H54 (cell line): ENCODE measurements at regions not wholly inside any gene's neighbourhood (a gene's known extent, or its start where the extent isn't known, plus 50 kb on each side); places are given as distances from the start of the nearest gene placed in this dataset.

Experiments
- DNase-seq: peaks from one replicate; pipeline ENCODE4 v3.0.0; 2011; ENCODE audit warnings: low spot score, mixed read lengths; ENCODE audit not compliant: insufficient read length
- FAIRE-seq: peaks from 3 replicates; lab custom pipeline; 2011; peaks lifted over from hg19 to GRCh38; lab: Jason Lieb, UNC
- POLR2A ChIP-seq: IDR thresholded peaks from 2 replicates; pipeline ENCODE4 v1.6.1; 2011; ENCODE audit warnings: low read depth, mild to moderate bottlenecking, low read length

- DNase-seq (no peak), FAIRE-seq (no peak)
- TF ChIP-seq POLR2A = no peak
Observed at GRCh38 chr14:51145246-51145645, 50.3 kb upstream of the TRIM9 start.

- DNase-seq (no peak), FAIRE-seq (no peak)
- TF ChIP-seq POLR2A = no peak
Observed at GRCh38 chr14:51147183-51147582, 52.3 kb upstream of the TRIM9 start.

- no peak for TF ChIP-seq POLR2A
- FAIRE-seq (no peak), DNase-seq (no peak)
Observed at GRCh38 chr14:51155326-51155725, 60.4 kb upstream of the TRIM9 start.

GRCh38 chr14:51157012-51157411 is 62.1 kb upstream of the TRIM9 start:
- DNase-seq (peak; percentile 2), FAIRE-seq (peak; percentile 43)
- no peak for TF ChIP-seq POLR2A

- FAIRE-seq (no peak), DNase-seq (no peak)
- TF ChIP-seq POLR2A = no peak
Observed at GRCh38 chr14:51160871-51161270, 66.0 kb upstream of the TRIM9 start.

GRCh38 chr14:51165415-51165814 is 70.5 kb upstream of the TRIM9 start:
- FAIRE-seq (no peak), DNase-seq (no peak)
- no peak for TF ChIP-seq POLR2A

- TF ChIP-seq POLR2A = no peak
- FAIRE-seq (no peak), DNase-seq (no peak)
Observed at GRCh38 chr14:51167587-51168214, 72.3 kb upstream of the TMX1 start.

- TF ChIP-seq POLR2A = no peak
- DNase-seq = no peak
- no peak for FAIRE-seq
Observed at GRCh38 chr14:51168215-51168613, 71.8 kb upstream of the TMX1 start.

GRCh38 chr14:51173863-51174262 is 66.2 kb upstream of the TMX1 start:
- no peak for TF ChIP-seq POLR2A
- no peak for FAIRE-seq

GRCh38 chr14:51176839-51177238 is 63.2 kb upstream of the TMX1 start:
- FAIRE-seq (no peak), DNase-seq (no peak)
- no peak for TF ChIP-seq POLR2A

More at GRCh38 chr14:51173863-51174262, 66.2 kb upstream of the TMX1 start:
- no peak for DNase-seq

GRCh38 chr14:51180577-51180976 is 59.5 kb upstream of the TMX1 start:
- FAIRE-seq = no peak

GRCh38 chr14:51182131-51182565 is 57.9 kb upstream of the TMX1 start:
- FAIRE-seq (peak; percentile 60), DNase-seq (no peak)
- no peak for TF ChIP-seq POLR2A

More at GRCh38 chr14:51180577-51180976, 59.5 kb upstream of the TMX1 start:
- DNase-seq = no peak
- no peak for TF ChIP-seq POLR2A

GRCh38 chr14:51185180-51185579 is 54.9 kb upstream of the TMX1 start:
- no peak for TF ChIP-seq POLR2A
- FAIRE-seq (no peak), DNase-seq (no peak)

GRCh38 chr14:51185754-51186153 is 54.3 kb upstream of the TMX1 start:
- no peak for DNase-seq
- TF ChIP-seq POLR2A = no peak
- no peak for FAIRE-seq

- no peak for TF ChIP-seq POLR2A
- DNase-seq (no peak), FAIRE-seq (no peak)
Observed at GRCh38 chr14:51188566-51189185, 51.4 kb upstream of the TMX1 start.
